ENCODE measurements at regions not wholly inside any gene's neighbourhood (a gene's known extent, or its start where the extent isn't known, plus 50 kb on each side); places are given as distances from the start of the nearest gene placed in this dataset.

DNA sequence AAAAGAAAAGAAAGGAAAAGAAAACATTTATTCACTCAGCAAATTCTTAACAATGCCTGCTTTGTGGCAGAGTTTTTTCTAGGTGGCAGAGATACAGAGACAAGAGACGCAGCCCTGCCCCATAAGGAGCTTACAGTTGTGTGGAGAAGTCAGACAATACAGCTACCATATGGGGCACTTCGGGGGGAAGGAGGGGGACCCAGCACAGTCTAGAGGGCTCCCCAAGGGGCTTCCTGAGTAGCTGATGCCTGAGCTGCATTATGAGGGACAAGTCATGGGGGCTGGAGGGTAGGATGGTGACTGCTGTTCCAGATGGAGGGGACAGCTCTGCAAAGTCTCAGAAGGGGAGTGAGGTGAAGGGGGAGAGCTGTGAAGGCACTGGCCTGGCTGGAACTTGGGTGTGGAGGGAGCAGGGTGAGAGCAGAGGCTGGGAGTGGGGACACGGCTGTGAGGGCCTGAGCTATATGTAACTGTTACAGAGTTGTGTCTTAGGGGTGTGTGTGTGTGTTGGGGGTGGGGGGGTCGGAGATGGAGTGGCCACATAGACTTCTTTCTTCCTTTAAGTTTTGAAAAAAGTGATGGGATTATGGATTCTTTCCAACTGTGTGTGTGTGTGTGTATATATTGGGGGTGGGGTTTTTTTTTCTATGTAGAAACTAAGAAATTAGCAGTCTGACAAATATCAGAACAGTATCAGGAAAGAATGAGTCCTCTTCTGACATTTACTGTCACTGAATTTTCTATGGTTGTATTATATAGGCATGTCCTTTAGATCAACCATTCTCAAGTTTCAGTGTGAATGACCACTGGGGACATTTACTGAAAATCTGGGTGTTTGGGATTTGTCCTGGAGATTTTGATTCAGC is 66.0 kb upstream of the HAAO start:
- Histone ChIP-seq H3K27ac (ENCODE audit: insufficient read depth, low read length) (no peak overlapping the region), H3K4me3 (replicated peaks in 1 of 4; ENCODE audit: control extremely low read depth in 1 of 4, insufficient read depth in 1 of 4, low read depth in 3 of 4, low read length in 4 of 4) (no peak overlapping the region), H3K9me3 (ENCODE audit: control insufficient read depth, insufficient read depth, low read depth, low read length) (no peaks in the 10 kb centered on the region), H2AFZ (ENCODE audit: low read length) (no peak overlapping the region), H3K79me2 (ENCODE audit: control insufficient read depth, insufficient read depth, low read length) (no peaks in the 10 kb centered on the region), H3K4me2 (ENCODE audit: extremely low read depth, insufficient read depth, low read length) (no peak overlapping the region), H3K4me1 (ENCODE audit: control insufficient read depth, extremely low read depth, insufficient read depth, low read length) (peaks cover 18% of the 10 kb centered on the region), H4K20me1 (ENCODE audit: control insufficient read depth, extremely low read depth, insufficient read depth, low read length) (no peaks in the 10 kb centered on the region), H3K27me3 (ENCODE audit: control insufficient read depth, insufficient read depth, low read length) (no peaks in the 10 kb centered on the region), H3K36me3 (ENCODE audit: control insufficient read depth, insufficient read depth, low read length) (no peaks in the 10 kb centered on the region), H3K9ac (ENCODE audit: insufficient read depth, low read length) (no peak overlapping the region)
- TF ChIP-seq, protein P1, sequence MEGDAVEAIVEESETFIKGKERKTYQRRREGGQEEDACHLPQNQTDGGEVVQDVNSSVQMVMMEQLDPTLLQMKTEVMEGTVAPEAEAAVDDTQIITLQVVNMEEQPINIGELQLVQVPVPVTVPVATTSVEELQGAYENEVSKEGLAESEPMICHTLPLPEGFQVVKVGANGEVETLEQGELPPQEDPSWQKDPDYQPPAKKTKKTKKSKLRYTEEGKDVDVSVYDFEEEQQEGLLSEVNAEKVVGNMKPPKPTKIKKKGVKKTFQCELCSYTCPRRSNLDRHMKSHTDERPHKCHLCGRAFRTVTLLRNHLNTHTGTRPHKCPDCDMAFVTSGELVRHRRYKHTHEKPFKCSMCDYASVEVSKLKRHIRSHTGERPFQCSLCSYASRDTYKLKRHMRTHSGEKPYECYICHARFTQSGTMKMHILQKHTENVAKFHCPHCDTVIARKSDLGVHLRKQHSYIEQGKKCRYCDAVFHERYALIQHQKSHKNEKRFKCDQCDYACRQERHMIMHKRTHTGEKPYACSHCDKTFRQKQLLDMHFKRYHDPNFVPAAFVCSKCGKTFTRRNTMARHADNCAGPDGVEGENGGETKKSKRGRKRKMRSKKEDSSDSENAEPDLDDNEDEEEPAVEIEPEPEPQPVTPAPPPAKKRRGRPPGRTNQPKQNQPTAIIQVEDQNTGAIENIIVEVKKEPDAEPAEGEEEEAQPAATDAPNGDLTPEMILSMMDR (conservative IDR thresholded peaks at IDR 0.05 in 1 of 2, IDR thresholded peaks at IDR 0.05 in 1 of 2; ENCODE audit: low read depth in 1 of 2, low read length in 2 of 2): no peak
- no peak for TF ChIP-seq EZH2 (IDR thresholded peaks at IDR 0.05; ENCODE audit: low read length, missing control alignments)
- DNase-seq (ENCODE audit: low read depth in 2 of 2): no peak

DNA sequence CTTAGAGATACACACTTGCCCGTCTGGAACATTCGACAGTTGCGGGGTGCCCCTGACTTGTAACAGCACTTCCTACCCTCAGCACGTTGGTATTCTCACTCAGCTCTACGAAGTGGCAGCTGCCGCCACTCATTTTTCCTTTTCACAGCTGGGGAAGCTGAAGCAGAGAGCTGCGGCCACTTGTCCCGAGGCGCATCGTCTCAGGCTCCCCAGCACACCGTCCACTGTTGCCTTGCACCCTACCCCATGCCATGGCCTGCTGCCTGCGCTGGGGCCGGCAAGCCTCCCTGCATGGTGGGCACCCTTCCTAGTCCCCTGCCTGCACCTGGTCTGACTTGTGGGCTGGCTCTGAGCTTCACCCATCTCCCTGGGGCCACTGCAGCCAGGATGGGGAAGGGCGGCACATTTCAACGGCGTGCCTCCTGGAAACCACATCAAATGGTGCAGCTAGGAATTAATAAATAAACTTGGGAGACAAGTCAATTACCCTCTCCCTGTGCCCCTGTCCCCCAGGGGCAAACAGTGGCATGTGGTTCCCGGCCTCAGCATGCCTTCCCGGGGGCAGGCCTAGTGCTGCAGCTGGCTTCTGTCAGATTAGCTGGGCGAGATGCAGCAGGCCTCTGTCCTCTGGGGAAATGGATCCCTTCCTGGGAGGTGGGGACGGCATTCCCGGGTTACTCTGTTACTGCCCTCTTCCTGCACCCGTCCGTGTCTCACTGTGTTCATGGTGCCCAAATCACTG is 64.7 kb upstream of the HAAO start:
- Histone ChIP-seq H3K9me3 (ENCODE audit: control insufficient read depth, insufficient read depth, low read depth, low read length) (no peaks in the 10 kb centered on the region), H3K4me3 (replicated peaks in 1 of 4; ENCODE audit: control extremely low read depth in 1 of 4, insufficient read depth in 1 of 4, low read depth in 3 of 4, low read length in 4 of 4) (no peak overlapping the region), H4K20me1 (ENCODE audit: control insufficient read depth, extremely low read depth, insufficient read depth, low read length) (no peaks in the 10 kb centered on the region), H2AFZ (ENCODE audit: low read length) (no peak overlapping the region), H3K4me2 (ENCODE audit: extremely low read depth, insufficient read depth, low read length) (no peak overlapping the region), H3K4me1 (ENCODE audit: control insufficient read depth, extremely low read depth, insufficient read depth, low read length) (peaks cover 18% of the 10 kb centered on the region), H3K9ac (ENCODE audit: insufficient read depth, low read length) (no peak overlapping the region), H3K27me3 (ENCODE audit: control insufficient read depth, insufficient read depth, low read length) (no peaks in the 10 kb centered on the region), H3K27ac (ENCODE audit: insufficient read depth, low read length) (no peak overlapping the region), H3K79me2 (ENCODE audit: control insufficient read depth, insufficient read depth, low read length) (no peaks in the 10 kb centered on the region), H3K36me3 (ENCODE audit: control insufficient read depth, insufficient read depth, low read length) (no peaks in the 10 kb centered on the region)
- TF ChIP-seq, protein P1 (conservative IDR thresholded peaks at IDR 0.05 in 1 of 2, IDR thresholded peaks at IDR 0.05 in 1 of 2; ENCODE audit: low read depth in 1 of 2, low read length in 2 of 2): no peak
- no peak for TF ChIP-seq EZH2 (IDR thresholded peaks at IDR 0.05; ENCODE audit: low read length, missing control alignments)
- DNase-seq (ENCODE audit: low read depth in 2 of 2): no peak

DNA sequence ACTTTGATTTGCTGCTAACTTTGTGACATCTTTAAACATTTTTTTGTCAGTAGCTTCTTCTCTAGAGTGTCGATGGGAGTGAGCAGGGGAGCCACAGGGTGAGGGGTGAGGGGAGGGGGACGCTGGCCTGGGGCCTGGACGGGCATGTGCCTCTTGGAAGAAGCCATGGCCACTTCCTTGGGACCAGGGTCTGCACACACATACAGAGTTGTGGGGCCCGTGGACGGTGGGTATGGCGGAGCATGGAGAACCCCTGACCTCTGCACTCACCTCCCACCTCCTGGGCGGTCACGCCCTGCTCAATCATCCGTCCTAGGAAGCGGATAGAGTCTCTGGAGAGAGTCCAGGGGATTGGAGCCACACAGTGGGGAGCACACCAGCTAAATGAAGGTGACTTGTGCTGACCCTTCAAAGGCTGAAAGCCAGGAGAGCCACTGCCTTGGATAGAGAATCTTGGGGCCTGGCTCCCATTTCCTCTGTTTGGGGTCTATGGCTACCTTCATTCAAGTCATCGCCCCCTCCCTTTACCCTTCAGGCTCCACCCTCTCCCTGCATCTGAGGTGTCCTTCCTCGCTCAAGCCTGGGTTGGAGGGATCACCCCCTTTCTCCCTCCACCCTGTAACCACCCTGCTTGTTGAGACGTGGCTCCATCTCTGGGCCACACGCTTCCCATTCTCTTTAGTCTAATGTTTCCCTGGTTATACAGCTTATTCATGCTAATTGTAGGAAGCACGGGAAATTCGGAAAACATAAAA is 63.9 kb upstream of the HAAO start:
- Histone ChIP-seq H3K4me1 (ENCODE audit: control insufficient read depth, extremely low read depth, insufficient read depth, low read length) (peaks cover 18% of the 10 kb centered on the region), H2AFZ (ENCODE audit: low read length) (no peak overlapping the region), H3K79me2 (ENCODE audit: control insufficient read depth, insufficient read depth, low read length) (no peaks in the 10 kb centered on the region), H3K27ac (ENCODE audit: insufficient read depth, low read length) (no peak overlapping the region), H3K4me3 (replicated peaks in 1 of 4; ENCODE audit: control extremely low read depth in 1 of 4, insufficient read depth in 1 of 4, low read depth in 3 of 4, low read length in 4 of 4) (no peak overlapping the region), H4K20me1 (ENCODE audit: control insufficient read depth, extremely low read depth, insufficient read depth, low read length) (no peaks in the 10 kb centered on the region), H3K27me3 (ENCODE audit: control insufficient read depth, insufficient read depth, low read length) (no peaks in the 10 kb centered on the region), H3K9ac (ENCODE audit: insufficient read depth, low read length) (no peak overlapping the region), H3K36me3 (ENCODE audit: control insufficient read depth, insufficient read depth, low read length) (no peaks in the 10 kb centered on the region), H3K9me3 (ENCODE audit: control insufficient read depth, insufficient read depth, low read depth, low read length) (no peaks in the 10 kb centered on the region), H3K4me2 (ENCODE audit: extremely low read depth, insufficient read depth, low read length) (no peak overlapping the region)
- no peak for TF ChIP-seq EZH2 (IDR thresholded peaks at IDR 0.05; ENCODE audit: low read length, missing control alignments)
- TF ChIP-seq, protein P1 (conservative IDR thresholded peaks at IDR 0.05 in 1 of 2, IDR thresholded peaks at IDR 0.05 in 1 of 2; ENCODE audit: low read depth in 1 of 2, low read length in 2 of 2): no peak
- DNase-seq (ENCODE audit: low read depth in 2 of 2): no peak

All from fibroblast of lung (primary cell).